ENCODE measurements at regions not wholly inside any gene's neighbourhood (a gene's known extent, or its start where the extent isn't known, plus 50 kb on each side); places are given as distances from the start of the nearest gene placed in this dataset.

- TF ChIP-seq EZH2 (IDR thresholded peaks at IDR 0.05) (no peak), POLR2AphosphoS5 (IDR thresholded peaks at IDR 0.05; ENCODE audit: borderline replicate concordance, low read depth, low read length) (no peak)
Observed at GRCh38 chr21:43311301-43311817, 115.6 kb downstream of the SIK1 start.

All from SK-N-MC (cell line).